Epithelial cell of proximal tubule (primary cell): ENCODE measurements at regions not wholly inside any gene's neighbourhood (a gene's known extent, or its start where the extent isn't known, plus 50 kb on each side); places are given as distances from the start of the nearest gene placed in this dataset.
"Not testable (repeated sequence)": the region's sequence is repeated elsewhere in the genome, so short reads cannot be mapped to it uniquely, and the experiment has no call there.

Experiments used
- DNase-seq: peaks from one replicate; pipeline ENCODE4 v3.0.0-alpha.2; 2011; ENCODE audit warnings: low read depth
- H3K4me3 ChIP-seq: 2 replicates; pipeline ENCODE4 v1.5.1; 2011; ENCODE audit warnings: low read depth, mild to moderate bottlenecking, low read length
- TF ChIP-seq, protein P1 (sequence below): conservative IDR thresholded peaks from 2 replicates; pipeline ENCODE4 v1.5.1; 2012; ENCODE audit warnings: low read depth, mild to moderate bottlenecking, low read length

DNA sequence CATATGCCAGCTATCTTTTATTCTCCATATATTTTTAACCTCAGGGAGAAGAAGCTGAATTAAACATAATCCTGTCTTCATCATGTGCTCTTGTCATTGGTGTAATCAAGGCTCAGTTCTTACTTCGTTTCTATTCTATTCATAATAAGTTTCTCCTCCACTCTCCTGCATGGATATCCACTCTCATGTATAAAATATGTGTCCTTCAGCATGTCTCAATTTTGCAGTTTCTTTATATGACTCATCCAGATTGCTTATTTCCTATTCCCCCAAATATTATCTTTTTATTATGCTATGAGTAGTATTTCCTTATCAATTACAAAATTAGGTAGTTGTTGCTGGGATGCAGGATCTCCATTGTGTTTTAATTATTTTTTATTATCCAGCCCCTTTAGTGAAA lies 643.7 kb upstream of the ACO1 start:
- H3K4me3 ChIP-seq = no peak overlapping the region
- no peak for DNase-seq
- TF ChIP-seq, protein P1, sequence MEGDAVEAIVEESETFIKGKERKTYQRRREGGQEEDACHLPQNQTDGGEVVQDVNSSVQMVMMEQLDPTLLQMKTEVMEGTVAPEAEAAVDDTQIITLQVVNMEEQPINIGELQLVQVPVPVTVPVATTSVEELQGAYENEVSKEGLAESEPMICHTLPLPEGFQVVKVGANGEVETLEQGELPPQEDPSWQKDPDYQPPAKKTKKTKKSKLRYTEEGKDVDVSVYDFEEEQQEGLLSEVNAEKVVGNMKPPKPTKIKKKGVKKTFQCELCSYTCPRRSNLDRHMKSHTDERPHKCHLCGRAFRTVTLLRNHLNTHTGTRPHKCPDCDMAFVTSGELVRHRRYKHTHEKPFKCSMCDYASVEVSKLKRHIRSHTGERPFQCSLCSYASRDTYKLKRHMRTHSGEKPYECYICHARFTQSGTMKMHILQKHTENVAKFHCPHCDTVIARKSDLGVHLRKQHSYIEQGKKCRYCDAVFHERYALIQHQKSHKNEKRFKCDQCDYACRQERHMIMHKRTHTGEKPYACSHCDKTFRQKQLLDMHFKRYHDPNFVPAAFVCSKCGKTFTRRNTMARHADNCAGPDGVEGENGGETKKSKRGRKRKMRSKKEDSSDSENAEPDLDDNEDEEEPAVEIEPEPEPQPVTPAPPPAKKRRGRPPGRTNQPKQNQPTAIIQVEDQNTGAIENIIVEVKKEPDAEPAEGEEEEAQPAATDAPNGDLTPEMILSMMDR = no peak

DNA sequence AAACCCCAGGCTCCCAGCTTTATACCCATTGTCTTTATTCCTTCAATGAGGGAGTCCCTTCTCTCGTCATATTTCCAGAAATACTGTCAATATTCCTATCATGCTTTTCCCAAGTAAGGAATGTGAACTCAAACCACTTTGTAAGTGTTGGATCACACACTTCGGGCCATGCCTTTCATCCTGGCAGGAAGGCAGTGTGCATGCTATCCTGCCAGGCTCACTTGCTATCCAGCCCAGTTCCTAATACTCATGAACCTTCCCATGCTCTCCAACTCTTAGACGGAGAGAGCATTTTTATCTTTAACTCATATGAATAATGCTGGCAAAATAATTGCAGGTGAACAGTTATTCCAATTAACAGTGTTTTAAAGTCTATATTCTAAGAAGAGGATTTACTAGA lies 639.9 kb upstream of the ACO1 start:
- H3K4me3 ChIP-seq = no peak overlapping the region
- TF ChIP-seq, protein P1 = no peak
- no peak for DNase-seq

DNA sequence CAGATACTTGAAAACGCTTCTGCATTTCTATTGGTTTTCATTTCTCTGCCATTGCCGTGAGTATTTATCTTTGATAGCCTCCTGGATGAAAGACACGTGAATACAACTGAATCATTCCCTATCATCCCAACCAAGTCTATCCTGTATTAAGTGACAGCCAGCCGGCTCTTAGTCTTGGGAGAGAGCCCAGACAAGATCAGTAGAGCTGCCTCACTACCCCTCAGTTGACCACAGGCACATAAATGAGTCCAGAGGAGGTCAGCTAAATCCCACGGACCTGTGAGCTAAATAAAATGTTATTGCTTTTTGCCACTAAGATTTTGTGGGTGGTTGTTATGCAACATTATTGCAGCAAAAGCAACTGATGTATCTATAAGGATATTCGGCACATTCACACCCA lies 639.0 kb upstream of the ACO1 start:
- no peak for DNase-seq
- TF ChIP-seq, protein P1 = no peak
- no peak overlapping the region for H3K4me3 ChIP-seq

DNA sequence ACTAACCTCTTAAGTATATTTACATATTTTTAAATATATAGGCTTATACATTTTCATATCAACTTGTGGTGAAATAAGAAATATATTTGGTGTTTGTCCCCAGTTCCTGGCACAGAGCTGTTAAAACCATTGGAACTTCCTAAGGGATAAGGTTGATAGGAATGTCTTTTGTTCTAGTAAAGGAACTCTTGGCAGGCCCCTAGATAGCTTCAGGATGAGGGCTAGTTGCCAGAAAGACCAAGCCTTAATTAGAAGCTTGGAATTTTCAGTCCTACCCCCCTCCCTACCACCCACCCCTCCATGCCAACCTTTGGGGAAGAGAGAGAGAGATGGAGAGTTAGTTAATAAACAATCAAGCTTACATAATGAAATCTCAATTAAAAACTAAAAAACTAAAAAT lies 638.6 kb upstream of the ACO1 start:
- no peak for DNase-seq
- TF ChIP-seq, protein P1 = no peak
- no peak overlapping the region for H3K4me3 ChIP-seq

DNA sequence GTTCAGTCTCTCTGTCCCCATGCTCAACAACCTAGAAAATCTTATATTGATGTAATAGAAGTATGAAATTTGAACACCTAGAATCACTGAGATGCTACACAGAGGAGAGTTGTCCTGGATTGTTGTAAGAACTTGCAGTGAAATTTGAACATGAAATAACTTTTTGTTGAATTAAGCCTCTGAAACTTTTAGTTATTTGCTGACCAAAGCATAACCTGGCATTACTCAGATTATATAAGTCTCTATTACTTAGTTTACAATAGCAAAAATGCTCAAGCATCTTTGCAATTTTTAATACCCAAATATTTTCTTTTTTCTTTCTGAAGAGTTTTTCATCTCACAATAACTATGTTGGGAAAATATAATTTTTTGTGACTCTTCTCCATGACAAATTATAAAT lies 630.7 kb upstream of the ACO1 start:
- no peak overlapping the region for H3K4me3 ChIP-seq
- no peak for DNase-seq
- TF ChIP-seq, protein P1 = no peak

DNA sequence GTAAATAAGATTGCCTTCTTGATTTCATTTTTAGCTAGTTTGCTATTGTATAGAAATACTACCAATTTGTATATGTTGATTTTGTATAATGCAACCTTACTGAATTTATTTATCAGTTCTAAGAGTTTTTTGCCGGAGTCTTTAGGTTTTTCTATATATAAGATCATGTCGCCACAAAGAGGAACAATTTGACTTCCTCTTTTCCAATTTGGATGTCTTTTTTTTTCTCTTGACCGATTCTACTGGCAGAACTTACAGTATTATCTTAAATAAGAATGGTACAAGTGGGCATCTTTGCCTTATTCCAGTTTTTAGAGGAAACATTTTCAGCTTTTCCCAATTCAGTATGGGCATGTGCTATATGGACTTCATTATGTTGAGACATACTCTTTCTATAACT lies 624.7 kb upstream of the ACO1 start:
- TF ChIP-seq, protein P1 = no peak
- no peak overlapping the region for H3K4me3 ChIP-seq
- DNase-seq = no peak

DNA sequence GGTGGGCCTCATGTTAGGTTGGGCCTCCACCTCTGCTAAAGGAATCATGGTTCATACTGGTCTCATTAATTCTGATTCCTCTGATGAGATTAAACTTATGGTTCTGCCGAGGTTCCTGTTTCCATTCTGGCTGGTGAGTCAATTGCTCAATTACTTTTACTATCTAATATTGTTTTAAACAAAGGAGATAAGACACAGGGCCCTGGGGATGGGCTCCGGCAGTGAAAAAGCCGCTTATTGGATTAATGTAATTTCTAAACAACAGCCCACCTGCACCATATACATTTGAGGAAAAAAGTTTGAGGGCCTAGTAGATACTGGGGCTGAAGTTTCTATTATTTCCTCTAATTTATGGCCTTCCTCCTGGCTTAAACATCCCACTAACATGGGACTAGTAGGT lies 610.4 kb upstream of the ACO1 start:
- H3K4me3 ChIP-seq, DNase-seq: not testable (repeated sequence)

DNA sequence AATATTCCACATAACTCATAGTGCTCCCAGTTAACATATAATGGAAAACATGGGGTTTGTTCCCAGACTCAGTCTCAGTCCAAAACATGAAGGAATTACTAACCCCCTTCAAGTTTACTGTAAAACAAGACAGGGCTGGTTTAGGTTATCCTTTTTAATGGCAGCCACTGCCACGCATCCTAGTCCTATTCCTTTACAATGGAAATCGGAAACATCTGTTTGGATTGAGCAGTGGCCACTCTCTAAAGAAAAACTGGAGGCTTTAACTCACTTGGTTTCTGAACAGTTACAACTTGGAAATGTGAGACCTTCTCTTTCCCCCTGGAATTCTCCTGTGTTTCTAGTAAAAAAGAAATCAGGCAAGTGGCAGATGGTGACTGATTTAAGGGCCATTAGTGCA lies 609.9 kb upstream of the ACO1 start:
- no peak overlapping the region for H3K4me3 ChIP-seq
- TF ChIP-seq, protein P1 = no peak
- DNase-seq = no peak
